ENCODE measurements at regions not wholly inside any gene's neighbourhood (a gene's known extent, or its start where the extent isn't known, plus 50 kb on each side); places are given as distances from the start of the nearest gene placed in this dataset.

DNA sequence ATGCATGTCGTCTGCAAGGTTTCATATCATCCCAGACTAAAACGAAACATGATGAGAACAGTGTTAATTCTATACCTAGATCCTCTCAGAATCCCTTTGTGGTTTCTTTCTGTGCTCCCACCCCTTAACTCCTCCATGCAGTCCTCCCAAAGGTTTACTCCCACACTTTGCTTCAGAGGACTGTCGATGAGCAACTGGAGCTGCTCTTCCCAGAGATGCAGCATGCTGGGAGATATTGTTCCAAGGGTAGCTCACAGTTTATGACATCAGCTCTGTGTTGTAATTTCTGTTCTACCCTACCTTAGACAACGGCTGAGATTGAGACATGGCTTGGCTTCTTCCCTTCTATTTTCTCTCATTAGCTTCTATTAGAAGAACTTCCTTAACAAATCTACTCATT lies 313.0 kb upstream of the COL8A1 start:
- TF ChIP-seq, protein P1, sequence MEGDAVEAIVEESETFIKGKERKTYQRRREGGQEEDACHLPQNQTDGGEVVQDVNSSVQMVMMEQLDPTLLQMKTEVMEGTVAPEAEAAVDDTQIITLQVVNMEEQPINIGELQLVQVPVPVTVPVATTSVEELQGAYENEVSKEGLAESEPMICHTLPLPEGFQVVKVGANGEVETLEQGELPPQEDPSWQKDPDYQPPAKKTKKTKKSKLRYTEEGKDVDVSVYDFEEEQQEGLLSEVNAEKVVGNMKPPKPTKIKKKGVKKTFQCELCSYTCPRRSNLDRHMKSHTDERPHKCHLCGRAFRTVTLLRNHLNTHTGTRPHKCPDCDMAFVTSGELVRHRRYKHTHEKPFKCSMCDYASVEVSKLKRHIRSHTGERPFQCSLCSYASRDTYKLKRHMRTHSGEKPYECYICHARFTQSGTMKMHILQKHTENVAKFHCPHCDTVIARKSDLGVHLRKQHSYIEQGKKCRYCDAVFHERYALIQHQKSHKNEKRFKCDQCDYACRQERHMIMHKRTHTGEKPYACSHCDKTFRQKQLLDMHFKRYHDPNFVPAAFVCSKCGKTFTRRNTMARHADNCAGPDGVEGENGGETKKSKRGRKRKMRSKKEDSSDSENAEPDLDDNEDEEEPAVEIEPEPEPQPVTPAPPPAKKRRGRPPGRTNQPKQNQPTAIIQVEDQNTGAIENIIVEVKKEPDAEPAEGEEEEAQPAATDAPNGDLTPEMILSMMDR (IDR thresholded peaks at IDR 0.05), result no peak
- TF ChIP-seq POLR2A (IDR thresholded peaks at IDR 0.05), result no peak
- TF ChIP-seq POLR2AphosphoS5 (IDR thresholded peaks at IDR 0.05), result no peak
